HG03439 (cell line): ENCODE measurements at regions not wholly inside any gene's neighbourhood (a gene's known extent, or its start where the extent isn't known, plus 50 kb on each side); places are given as distances from the start of the nearest gene placed in this dataset.

ENCODE experiments used
- ATAC-seq: cut with Tn5 transposase; IDR thresholded peaks from one replicate; pipeline ENCODE4 v1.9.1; 2021; ENCODE audit warnings: mild to moderate bottlenecking, moderate library complexity; ENCODE audit not compliant: unreplicated experiment

GRCh38 chr11:91686700-91687099 lies 537.9 kb upstream of the FAT3 start:
- ATAC-seq: no peak

- no peak for ATAC-seq
Observed at GRCh38 chr11:91686281-91686680, 538.3 kb upstream of the FAT3 start.

- ATAC-seq: no peak
Observed at GRCh38 chr11:91673705-91674104, 550.9 kb upstream of the FAT3 start.

GRCh38 chr11:91664521-91664920 lies 560.1 kb upstream of the FAT3 start:
- no peak for ATAC-seq

GRCh38 chr11:91660036-91660435 lies 564.6 kb upstream of the FAT3 start:
- ATAC-seq: no peak

GRCh38 chr11:91654686-91655085 lies 569.9 kb upstream of the FAT3 start:
- ATAC-seq: no peak

- no peak for ATAC-seq
Observed at GRCh38 chr11:91653079-91653754, 571.4 kb upstream of the FAT3 start.

- no peak for ATAC-seq
Observed at GRCh38 chr11:91650802-91651201, 573.8 kb upstream of the FAT3 start.

- no peak for ATAC-seq
Observed at GRCh38 chr11:91641153-91641552, 583.5 kb upstream of the FAT3 start.

- ATAC-seq: no peak
Observed at GRCh38 chr11:91639359-91639758, 585.3 kb upstream of the FAT3 start.

- no peak for ATAC-seq
Observed at GRCh38 chr11:91630916-91631673, 593.5 kb upstream of the FAT3 start.

- no peak for ATAC-seq
Observed at GRCh38 chr11:91625495-91625894, 599.1 kb upstream of the FAT3 start.

- ATAC-seq: no peak
Observed at GRCh38 chr11:91624021-91624420, 600.6 kb upstream of the FAT3 start.

- no peak for ATAC-seq
Observed at GRCh38 chr11:91608677-91609076, 615.9 kb upstream of the FAT3 start.

GRCh38 chr11:91596111-91596510 lies 628.5 kb upstream of the FAT3 start:
- no peak for ATAC-seq

- ATAC-seq: no peak
Observed at GRCh38 chr11:91591021-91591420, 633.6 kb upstream of the FAT3 start.

- no peak for ATAC-seq
Observed at GRCh38 chr11:91587131-91587530, 637.5 kb upstream of the FAT3 start.

GRCh38 chr11:91585035-91585801 lies 639.4 kb upstream of the FAT3 start:
- ATAC-seq: no peak

GRCh38 chr11:91563176-91563575 lies 661.4 kb upstream of the FAT3 start:
- ATAC-seq: no peak

GRCh38 chr11:91560434-91560833 lies 664.2 kb upstream of the FAT3 start:
- ATAC-seq: no peak

GRCh38 chr11:91538065-91538464 lies 686.6 kb upstream of the FAT3 start:
- ATAC-seq: no peak

GRCh38 chr11:91536366-91536765 lies 688.3 kb upstream of the FAT3 start:
- ATAC-seq: no peak
